Activated CD8-positive, alpha-beta memory T cell treated with anti-CD3 and anti-CD28 coated beads for 4 hours (primary cell): ENCODE measurements at regions not wholly inside any gene's neighbourhood (a gene's known extent, or its start where the extent isn't known, plus 50 kb on each side); places are given as distances from the start of the nearest gene placed in this dataset.
"Not testable (repeated sequence)": the region's sequence is repeated elsewhere in the genome, so short reads cannot be mapped to it uniquely, and the experiment has no call there.

ENCODE experiments used
- DNase-seq, 2 donors: peaks; one replicate each; pipeline ENCODE4 v3.0.0-alpha.2; 2020; ENCODE audit warnings: low read depth in 2 of 2

GRCh38 chr5:15338546-15338945 lies 161.4 kb upstream of the FBXL7 start:
- no peak for DNase-seq

- DNase-seq: no peak
Observed at GRCh38 chr5:15334551-15335266, 165.3 kb upstream of the FBXL7 start.

- DNase-seq: no peak
Observed at GRCh38 chr5:15333091-15333490, 166.9 kb upstream of the FBXL7 start.

DNA sequence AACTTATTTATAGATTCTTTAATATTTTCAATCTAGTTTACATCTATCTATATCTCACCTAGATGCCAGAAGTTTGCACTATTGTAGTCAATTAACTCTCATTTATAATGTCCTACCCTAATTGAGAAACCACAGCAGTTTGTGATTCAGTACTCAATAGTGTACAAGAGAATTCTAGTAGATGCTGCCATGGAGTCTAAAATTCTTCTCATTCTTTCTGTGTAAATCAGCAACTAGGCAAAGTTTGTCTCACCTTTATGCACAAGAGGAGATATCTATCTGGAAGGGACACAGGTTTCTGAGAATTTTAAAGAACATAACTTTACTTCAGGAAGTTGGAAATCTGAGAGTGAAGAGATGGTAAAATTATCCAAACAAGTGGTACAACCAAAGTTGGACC lies 173.0 kb upstream of the FBXL7 start:
- DNase-seq: no peak

DNA sequence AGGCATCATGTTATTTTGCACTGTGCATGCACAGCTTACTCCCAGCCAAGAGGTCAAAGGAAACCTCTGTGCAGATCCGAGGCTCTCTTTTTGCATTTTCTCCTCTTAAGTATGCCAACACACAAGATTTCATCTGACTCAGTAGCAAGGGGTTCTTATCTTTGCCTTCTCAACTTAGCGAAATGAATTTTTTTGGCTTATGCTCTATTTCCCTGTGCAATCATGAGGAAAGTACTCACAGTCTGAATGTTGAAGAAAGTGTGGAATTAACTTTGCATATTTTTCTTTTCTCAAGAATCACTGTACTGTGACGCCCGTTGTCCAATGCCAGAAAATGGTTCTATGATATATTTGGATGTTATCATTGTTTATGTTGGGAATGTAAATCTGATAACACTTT lies 173.5 kb upstream of the FBXL7 start:
- DNase-seq: no peak

GRCh38 chr5:15322421-15322820 lies 177.6 kb upstream of the FBXL7 start:
- DNase-seq: no peak

- DNase-seq: no peak
Observed at GRCh38 chr5:15321776-15322175, 178.2 kb upstream of the FBXL7 start.

DNA sequence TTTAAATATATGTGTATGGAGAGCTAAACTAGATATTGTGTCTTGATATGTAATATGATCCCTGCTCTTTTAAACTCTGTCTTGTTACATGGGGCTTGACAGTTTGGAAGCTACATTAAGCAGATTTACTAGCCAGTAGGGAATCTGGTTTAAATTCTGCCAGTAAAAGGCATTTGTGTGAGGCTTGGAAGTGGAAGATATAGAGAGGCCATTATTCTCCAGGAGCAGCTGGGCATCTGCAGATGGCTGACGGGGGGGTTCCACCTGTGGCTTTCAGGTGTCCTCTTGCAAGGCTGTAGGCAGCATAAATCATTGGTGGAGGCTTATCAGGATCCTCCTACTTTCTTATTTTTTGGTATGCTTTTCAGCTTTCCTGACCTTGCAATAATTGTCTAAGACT lies 179.1 kb upstream of the FBXL7 start:
- DNase-seq: no peak

GRCh38 chr5:15304914-15305834 lies 194.8 kb upstream of the FBXL7 start:
- DNase-seq: no peak

- no peak for DNase-seq
Observed at GRCh38 chr5:15304066-15304731, 195.8 kb upstream of the FBXL7 start.

- DNase-seq: no peak
Observed at GRCh38 chr5:15300141-15300540, 199.8 kb upstream of the FBXL7 start.

DNA sequence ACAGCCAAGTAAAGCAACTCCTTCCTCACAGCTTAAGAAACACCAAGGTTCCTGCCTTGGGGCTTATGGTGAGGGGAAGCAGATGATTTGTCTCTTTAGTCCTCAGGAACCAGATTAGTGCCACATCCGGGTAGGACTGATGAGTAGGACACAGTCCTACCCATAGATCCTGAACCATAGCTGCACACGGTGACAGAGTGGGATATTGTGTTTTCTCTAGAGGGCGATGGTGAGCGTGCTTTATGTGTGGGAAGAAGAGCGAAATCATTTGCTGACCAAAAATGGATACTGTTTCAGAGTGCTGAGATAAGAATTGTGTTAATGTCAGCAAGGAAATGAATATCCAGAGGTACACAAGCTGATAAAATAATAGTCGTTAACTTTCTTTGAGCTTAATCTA lies 209.0 kb upstream of the FBXL7 start:
- DNase-seq: no peak

GRCh38 chr5:15286650-15287049 lies 213.3 kb upstream of the FBXL7 start:
- no peak for DNase-seq

GRCh38 chr5:15285901-15286583 lies 213.9 kb upstream of the FBXL7 start:
- DNase-seq: no peak

- DNase-seq: no peak
Observed at GRCh38 chr5:15284706-15285105, 215.3 kb upstream of the FBXL7 start.

GRCh38 chr5:15283076-15283475 lies 216.9 kb upstream of the FBXL7 start:
- DNase-seq: no peak

DNA sequence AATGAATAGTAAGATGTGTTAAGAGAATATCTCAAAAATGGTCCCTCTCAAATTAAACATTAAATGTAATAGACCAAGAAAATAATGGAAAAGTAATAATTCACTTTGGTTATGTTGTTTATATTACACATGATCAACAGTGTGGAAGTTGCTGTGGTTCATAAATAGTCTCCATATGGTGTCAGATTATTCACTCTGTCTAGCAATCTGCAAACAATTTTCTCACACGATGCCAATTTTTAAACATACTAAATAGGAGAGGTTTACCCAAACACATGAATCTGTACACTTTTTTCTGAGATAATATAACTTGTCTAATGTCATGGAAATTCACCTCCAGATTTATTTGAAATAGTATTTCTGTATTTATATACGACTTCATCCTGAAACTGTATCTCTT lies 217.4 kb upstream of the FBXL7 start:
- DNase-seq: no peak

GRCh38 chr5:15271596-15271995 lies 228.4 kb upstream of the FBXL7 start:
- not testable (repeated sequence) for DNase-seq

DNA sequence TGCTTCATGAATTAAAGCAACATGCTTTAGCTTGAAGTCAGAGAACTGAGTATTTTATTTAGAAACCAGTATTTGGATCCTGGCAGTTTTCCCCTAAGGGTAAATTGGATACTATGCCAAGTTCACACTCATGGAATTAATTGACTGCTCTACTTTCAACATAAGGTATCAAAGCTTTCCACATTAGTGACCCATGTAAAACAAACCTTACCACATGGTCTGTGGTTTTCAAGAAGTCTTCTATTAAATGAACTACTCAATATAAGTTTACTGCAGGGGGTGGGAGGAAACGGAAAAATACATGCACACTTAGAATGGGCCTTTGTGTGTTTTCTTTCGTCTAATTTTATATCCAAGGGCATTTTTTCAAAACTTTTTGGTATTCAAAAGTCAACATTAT lies 232.0 kb upstream of the FBXL7 start:
- DNase-seq: no peak

- no peak for DNase-seq
Observed at GRCh38 chr5:15266841-15267240, 233.1 kb upstream of the FBXL7 start.

DNA sequence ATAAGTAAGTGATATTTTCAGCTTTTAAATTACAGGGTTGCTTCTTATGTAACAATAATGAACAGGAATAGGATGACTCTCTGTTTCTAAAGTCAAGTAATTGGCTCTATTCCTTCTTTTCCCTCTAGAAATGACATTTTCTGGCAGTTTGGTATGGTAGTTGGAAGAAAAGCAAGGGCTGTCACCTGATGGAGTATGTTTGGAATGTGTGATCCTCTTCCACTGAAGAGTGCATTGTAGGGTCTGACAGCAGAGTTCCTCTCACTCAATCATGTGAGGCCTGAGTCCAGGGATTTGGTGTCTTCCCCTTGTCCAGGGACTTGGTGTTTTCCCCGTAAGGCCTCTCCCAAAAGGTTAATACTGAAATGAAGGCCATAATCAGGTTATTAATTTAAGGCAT lies 233.8 kb upstream of the FBXL7 start:
- DNase-seq: no peak

GRCh38 chr5:15263942-15264341 lies 236.0 kb upstream of the FBXL7 start:
- DNase-seq: no peak
